Skin of body (tissue), 2 donors: ENCODE measurements at regions not wholly inside any gene's neighbourhood (a gene's known extent, or its start where the extent isn't known, plus 50 kb on each side); places are given as distances from the start of the nearest gene placed in this dataset. TPM values are rescaled to one million over a fixed set of nuclear protein-coding genes. Genes with fewer than 3 reads are reported as not detected.

ENCODE experiments used
- DNase-seq: peaks from one replicate; lab custom pipeline; 2025; lab: John Stamatoyannopoulos, UW
- small RNA-seq: library from RNA; depleted of rRNA; stranded (forward); fragments of <200 nt; gene quantifications from one replicate; pipeline ENCODE3, GENCODE V24; 2014; ENCODE audit warnings: low replicate concordance

DNA sequence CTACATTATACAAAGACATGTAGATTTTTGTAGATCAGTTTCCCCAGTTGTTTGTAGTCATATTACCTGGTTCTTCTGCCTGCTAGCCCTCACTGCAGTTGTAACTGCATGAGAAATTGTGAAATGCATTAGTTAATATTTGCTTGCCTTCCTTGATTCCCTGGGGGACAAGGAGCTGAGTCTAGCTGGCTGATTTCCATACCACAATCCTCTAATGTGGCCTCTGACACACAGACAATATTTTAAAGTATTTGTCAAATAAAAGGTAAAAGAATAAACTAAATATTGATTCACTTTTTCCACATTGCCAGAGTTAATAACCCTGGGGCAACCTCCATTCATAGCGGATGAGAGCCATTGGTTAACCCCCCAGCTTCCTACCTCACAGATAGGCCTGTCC lies 128.8 kb upstream of the TMEM132C start:
- DNase-seq, result no peak

- DNase-seq, result no peak
Measured at GRCh38 chr12:128140551-128140950, 126.4 kb upstream of the TMEM132C start.

DNA sequence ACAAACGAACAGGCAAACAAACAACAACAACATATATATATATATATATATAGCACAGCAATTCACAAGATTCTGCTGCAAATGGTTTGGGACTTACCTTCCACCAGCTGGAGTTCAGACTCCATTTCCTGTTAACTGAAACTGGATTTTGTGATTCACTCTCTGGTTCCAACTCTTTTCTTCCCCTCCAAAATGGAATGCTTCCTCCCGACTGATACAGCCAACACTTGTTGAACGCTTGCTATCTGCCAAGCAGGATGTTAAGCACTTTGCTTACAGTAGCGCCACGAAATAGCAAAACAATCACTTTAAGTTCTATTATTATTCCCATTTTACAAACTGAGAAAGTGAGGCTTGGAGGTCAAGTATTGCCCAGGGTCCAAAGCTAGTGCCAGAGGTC lies 116.0 kb upstream of the TMEM132C start:
- DNase-seq, result no peak

DNA sequence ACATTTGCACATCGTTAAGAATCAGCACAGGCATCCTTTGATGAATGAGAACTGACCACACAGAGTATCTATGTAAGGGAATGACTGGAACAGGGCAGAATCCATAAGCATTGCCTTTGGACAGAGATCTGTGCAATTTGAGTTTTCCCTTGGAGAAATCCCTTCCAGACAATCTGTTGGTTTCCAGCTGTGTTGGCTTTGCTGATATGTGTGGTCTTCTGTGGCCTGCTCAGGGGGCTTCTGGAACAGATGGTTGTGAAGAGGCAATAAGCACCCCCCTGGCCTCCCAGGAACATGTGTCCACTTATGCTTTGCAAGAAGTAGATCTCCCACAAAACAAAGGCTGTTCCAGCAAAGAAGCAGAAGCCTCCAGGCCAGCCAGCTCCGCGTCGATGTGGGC lies 111.4 kb upstream of the TMEM132C start:
- no peak for DNase-seq

- peak; percentile 72 for DNase-seq
Measured at GRCh38 chr12:128163086-128163485, 103.9 kb upstream of the TMEM132C start.

DNA sequence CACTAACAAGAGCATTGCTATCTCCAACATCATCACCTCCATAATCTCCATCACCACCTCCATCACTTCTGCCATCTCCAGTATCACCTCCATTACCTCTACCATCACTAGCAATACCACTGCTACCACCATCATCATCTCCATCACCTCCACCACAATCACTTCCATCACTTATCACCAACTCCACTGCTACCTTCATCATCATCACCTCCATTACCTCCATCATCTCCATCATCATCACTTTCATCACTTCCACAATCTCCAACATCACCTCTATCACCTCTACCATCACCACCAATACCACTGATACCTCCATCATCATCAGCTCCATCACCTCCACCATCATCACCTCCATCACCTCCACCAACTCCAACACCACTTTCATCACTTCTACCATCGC lies 102.4 kb upstream of the TMEM132C start:
- DNase-seq, result no peak

GRCh38 chr12:128165387-128165786 lies 101.6 kb upstream of the TMEM132C start:
- DNase-seq, result no peak

DNA sequence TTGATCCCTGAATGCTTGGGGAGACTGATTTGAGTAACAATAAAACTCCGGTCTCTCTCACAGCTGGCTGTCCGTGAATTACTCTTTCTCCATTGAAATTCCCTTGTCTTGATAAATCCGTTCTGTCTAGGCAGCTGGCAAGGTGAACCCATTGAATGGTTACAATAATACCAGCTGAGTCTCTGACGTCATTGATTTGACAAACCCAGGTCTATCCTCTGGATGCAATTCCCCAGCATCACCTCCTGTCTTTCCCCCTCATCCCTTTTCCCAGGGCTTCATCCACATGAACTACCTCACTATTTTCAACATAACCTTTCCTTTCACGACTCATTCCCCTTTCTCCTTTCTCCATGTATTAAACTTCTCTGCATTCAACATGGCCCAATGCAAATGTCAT lies 98.7 kb upstream of the TMEM132C start:
- DNase-seq, result no peak

DNA sequence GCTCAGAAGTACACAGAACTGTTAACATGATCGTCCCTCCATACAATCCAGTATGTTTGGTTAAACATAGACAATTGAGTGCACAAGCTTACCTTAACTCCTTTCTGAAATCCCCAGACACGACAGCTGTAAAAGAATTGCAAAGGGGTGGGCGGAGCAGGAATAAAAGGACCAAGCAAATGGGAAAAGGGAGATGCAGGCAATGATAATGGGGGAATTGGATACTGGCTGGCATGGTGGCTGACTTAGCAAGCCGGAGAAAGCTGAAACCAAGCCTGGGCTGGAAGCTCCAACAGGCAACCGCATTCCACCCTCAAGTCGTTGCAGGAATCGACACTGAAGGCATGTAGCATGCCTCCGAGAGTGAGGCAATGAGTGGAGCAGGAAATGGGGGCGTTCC lies 96.8 kb upstream of the TMEM132C start:
- no peak for DNase-seq

- no peak for DNase-seq
Measured at GRCh38 chr12:128178565-128178964, 88.4 kb upstream of the TMEM132C start.

GRCh38 chr12:128178966-128179365 lies 88.0 kb upstream of the TMEM132C start:
- peak; percentile 4 for DNase-seq

DNA sequence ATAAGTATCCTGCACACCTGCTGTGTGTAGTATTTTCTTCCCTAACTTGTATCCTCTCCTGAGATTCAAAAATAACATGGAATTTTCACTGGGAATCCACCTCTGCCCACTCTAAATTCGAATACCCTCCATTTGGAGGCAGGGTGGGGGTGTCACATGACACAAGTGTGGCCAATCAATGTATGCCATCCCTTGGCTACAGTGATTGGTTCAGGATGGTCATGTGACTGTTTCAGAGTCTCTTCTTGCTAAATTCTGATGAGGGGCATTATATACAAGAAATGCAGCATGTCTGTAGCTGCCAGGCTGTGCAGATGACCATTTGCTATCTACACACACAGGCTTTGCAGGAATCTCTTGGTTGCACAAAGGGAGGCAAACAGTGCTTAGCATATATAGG lies 86.8 kb upstream of the TMEM132C start:
- DNase-seq, result no peak

DNA sequence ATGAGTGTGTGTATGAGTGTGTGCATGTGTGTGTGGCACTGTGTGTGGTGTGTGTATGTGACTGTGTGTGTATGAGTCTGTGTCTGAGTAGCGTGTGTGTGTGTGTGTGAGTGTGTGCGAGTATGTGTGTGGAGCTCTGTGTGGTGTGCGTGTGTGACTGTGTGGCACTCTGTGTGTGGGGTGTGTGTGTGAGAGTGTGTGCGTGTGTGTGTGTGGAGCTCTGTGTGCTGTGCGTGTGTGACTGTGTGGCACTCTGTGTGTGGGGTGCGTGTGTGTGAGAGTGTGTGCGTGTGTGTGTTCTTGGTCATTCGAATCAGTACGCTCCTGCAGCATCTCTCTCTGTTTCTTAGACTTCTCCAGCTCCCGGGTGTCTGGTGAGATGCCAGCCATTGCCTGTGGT lies 76.9 kb upstream of the TMEM132C start:
- DNase-seq, result no peak

DNA sequence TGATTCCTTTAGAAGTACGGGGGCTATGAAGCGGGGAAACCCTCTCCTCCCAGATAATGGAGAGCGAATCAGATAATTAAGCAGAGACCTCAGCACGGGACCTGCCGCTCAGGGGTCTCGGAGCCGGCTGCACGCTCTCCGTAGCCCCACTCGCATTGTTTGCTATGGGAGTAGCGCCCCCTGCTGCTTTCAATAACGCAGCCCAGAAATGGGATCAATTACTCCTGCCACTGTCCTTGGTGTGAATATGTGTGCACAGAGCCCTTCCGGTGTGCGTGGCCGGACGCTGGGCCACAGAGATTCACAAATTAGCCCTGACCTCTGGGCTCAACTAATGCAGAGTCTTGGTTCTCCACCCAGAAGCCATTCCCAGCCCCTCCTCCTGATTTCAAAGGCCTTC lies 76.4 kb upstream of the TMEM132C start:
- DNase-seq, result no peak

DNA sequence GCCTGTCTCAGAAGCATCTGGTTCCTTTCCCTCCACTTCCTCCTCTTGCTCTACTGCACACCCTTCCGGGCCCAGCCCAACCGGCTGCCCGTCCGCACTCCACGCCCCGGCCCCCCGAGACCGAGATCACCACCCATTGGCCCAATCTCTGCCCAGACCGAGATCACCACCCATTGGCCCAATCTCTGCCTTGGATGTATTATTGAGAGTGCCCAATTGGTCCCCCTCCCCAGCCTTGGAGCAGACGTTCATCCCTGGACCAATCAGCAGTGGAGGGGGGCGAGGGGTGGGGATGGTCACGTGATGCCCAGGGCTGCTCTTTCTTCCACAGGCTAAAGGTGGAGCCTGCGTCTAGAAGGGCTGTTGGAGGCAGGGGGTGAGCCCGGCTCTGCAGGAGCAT lies 75.6 kb upstream of the TMEM132C start:
- no peak for DNase-seq

DNA sequence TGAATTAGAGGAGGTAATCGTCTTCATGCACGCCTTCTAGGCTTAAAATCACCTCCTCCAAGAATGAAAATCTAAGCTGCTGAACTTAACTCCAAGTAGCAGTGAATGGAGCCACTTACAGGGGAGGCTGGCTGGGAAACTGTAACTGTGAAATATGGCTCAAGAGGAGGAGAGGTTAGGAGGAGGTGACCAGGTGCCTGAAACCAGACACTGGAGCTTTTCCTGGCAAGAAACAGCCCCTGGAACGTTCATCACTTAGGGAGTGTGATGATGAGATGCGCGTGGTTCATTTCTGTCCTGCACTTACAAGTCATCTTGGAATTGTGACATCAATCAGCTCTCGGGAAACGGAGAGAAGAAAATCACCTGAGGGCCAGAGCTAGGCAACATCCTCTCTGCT lies 62.3 kb upstream of the TMEM132C start:
- no peak for DNase-seq

DNA sequence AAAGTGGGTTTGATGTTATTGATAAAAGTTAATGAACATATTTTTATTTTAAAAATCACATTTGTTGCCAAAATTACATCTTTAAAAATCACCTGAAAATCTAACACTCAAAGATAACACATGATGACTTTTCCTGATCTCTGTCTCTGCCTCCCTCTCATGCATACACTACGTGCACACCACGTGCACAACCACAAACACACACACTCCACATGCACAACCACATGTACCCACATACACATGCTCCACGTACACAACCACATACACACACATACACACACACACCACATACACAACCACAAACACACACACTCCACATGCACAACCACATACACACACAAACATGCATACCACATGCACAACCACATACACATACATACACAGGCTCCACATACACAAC lies 61.8 kb upstream of the TMEM132C start:
- DNase-seq, result no peak

- DNase-seq, result no peak
Measured at GRCh38 chr12:128205758-128206157, 61.2 kb upstream of the TMEM132C start.

Small RNAs in the stretch of these regions (small RNA-seq; reads per million reads assigned to genes)
- gene AC006065.2 (not detected), gene AC073913.2 (not detected), gene HSPE1P20 (not detected), gene RF00019 (not detected), gene RNU1-104P (not detected)
